ENCODE measurements at regions not wholly inside any gene's neighbourhood (a gene's known extent, or its start where the extent isn't known, plus 50 kb on each side); places are given as distances from the start of the nearest gene placed in this dataset.

DNA sequence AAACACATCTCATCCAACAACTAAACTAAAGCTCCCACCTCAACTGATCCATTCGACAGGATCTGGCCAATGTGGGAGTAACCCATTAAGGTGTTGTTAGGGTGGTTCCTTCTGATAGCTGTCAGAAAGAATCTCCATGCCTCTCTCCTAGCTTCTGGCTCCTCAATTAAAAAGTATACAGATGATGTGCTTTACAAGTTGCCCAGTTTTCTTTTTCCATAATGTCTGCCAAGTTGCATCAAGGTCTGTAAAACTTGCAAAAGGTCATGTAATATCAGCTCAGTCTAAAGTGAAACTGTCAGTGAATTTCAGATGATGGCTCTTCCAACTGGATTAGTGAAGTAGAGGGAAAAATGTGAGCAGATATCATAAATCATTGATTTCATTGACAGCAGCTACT lies 191.8 kb downstream of the RAB28 start:
- Mint-ChIP-seq H3K4me3 (ENCODE audit: unreplicated experiment) (no peak overlapping the region), H3K27me3 (ENCODE audit: low read depth) (no peaks in the 10 kb centered on the region), H3K9me3 (ENCODE audit: low read depth) (peaks cover 24% of the 10 kb centered on the region), H3K4me1 (ENCODE audit: low read depth) (peaks cover 11% of the 10 kb centered on the region), H3K36me3 (ENCODE audit: low read depth) (peaks cover 4% of the 10 kb centered on the region), H3K27ac (ENCODE audit: unreplicated experiment) (no peak overlapping the region)
- no peak for DNase-seq (ENCODE audit: low spot score)
- TF ChIP-seq, protein P1, sequence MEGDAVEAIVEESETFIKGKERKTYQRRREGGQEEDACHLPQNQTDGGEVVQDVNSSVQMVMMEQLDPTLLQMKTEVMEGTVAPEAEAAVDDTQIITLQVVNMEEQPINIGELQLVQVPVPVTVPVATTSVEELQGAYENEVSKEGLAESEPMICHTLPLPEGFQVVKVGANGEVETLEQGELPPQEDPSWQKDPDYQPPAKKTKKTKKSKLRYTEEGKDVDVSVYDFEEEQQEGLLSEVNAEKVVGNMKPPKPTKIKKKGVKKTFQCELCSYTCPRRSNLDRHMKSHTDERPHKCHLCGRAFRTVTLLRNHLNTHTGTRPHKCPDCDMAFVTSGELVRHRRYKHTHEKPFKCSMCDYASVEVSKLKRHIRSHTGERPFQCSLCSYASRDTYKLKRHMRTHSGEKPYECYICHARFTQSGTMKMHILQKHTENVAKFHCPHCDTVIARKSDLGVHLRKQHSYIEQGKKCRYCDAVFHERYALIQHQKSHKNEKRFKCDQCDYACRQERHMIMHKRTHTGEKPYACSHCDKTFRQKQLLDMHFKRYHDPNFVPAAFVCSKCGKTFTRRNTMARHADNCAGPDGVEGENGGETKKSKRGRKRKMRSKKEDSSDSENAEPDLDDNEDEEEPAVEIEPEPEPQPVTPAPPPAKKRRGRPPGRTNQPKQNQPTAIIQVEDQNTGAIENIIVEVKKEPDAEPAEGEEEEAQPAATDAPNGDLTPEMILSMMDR (IDR thresholded peaks at IDR 0.05): no peak

DNA sequence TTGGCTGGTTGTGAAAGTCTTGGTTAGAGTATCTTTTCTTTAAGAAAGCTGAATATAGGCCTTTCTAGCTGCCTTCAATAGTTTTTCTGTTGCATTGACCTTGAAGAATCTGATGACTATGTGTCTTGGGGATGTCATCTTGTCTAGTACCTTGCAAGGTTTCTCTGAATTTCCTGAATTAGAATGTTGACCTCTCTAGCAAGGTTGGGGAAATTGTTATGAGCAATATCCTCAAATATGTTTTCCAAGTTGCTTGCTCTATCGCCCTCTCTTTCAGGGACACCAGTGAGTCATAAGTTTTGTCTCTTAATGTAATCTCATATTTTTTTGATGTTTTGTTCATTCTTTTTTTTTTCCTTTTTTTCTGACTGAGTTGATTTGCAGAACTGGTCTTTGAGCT lies 194.7 kb downstream of the RAB28 start:
- Mint-ChIP-seq H3K27ac (ENCODE audit: unreplicated experiment) (peak overlapping the region; percentile 69), H3K27me3 (ENCODE audit: low read depth) (no peaks in the 10 kb centered on the region), H3K4me1 (ENCODE audit: low read depth) (peaks cover 11% of the 10 kb centered on the region), H3K4me3 (ENCODE audit: unreplicated experiment) (no peak overlapping the region), H3K36me3 (ENCODE audit: low read depth) (peaks cover 7% of the 10 kb centered on the region), H3K9me3 (ENCODE audit: low read depth) (peaks cover 38% of the 10 kb centered on the region)
- TF ChIP-seq, protein P1 (IDR thresholded peaks at IDR 0.05): no peak
- DNase-seq (ENCODE audit: low spot score): no peak

DNA sequence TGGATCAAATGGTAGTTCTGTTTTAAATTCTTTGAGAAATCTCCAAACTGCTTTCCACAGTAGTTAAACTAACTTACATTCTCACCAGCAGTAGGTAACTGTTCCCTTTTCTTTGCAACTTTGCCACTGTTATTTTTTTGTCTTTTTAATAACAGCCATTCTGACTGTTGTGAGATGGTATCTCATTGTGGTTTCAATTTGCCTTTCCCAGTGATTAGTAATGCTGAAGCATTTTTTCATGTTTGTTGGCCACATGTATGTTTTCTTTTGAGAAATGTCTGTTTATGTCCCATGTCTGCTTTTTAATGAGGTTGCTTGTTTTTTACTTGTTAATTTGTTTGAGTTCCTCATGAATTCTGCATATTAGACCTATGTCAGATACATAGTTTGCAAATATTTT lies 198.8 kb downstream of the RAB28 start:
- peaks cover 11% of the 10 kb centered on the region for H3K4me1 Mint-ChIP-seq (ENCODE audit: low read depth)
- peaks cover 10% of the 10 kb centered on the region for H3K36me3 Mint-ChIP-seq (ENCODE audit: low read depth)
- H3K4me3 Mint-ChIP-seq (ENCODE audit: unreplicated experiment): no peak overlapping the region
- H3K27ac Mint-ChIP-seq (ENCODE audit: unreplicated experiment): no peak overlapping the region
- TF ChIP-seq, protein P1 (IDR thresholded peaks at IDR 0.05): no peak
- H3K27me3 Mint-ChIP-seq (ENCODE audit: low read depth): no peaks in the 10 kb centered on the region
- no peak for DNase-seq (ENCODE audit: low spot score)
- peaks cover 38% of the 10 kb centered on the region for H3K9me3 Mint-ChIP-seq (ENCODE audit: low read depth)

DNA sequence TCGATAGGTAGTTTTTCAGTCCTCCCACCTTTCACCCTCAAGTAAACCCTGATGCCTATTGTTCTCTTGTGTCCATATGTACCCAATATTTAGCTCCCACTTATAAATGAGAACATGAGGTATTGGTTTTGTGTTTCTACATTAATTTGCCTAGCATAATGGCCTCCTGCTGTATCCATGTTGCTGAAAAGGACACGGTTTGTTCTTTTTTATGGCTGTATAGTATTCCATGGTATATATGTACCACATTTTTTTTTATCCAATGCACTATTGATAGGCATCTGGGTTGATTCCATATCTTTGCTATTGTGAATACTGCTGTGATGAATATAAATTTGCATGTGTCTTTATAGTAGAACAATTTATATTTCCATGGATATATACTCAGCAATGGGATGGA lies 199.2 kb downstream of the RAB28 start:
- no peak for DNase-seq (ENCODE audit: low spot score)
- Mint-ChIP-seq H3K36me3 (ENCODE audit: low read depth) (peaks cover 10% of the 10 kb centered on the region), H3K27me3 (ENCODE audit: low read depth) (no peaks in the 10 kb centered on the region), H3K4me1 (ENCODE audit: low read depth) (peaks cover 11% of the 10 kb centered on the region), H3K27ac (ENCODE audit: unreplicated experiment) (no peak overlapping the region), H3K9me3 (ENCODE audit: low read depth) (peaks cover 38% of the 10 kb centered on the region), H3K4me3 (ENCODE audit: unreplicated experiment) (no peak overlapping the region)
- TF ChIP-seq, protein P1 (IDR thresholded peaks at IDR 0.05): no peak

DNA sequence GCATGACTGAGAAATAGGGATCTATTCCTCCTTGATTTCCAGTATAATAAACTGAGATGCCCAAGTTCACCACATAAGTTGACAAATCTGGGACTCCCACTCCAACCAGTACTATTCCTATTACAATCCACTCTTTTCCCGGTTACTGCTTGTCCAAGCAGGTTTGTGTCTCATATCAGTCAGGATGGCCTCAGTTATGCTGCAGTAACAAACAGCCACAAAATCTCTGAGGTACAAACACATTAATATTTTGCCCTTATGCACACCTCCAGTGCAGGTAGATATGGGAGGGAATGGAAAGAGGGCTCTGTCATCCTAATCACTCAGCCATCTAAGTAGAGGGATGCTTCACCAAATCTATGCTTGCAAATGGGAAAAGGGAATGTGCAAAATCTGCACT lies 207.8 kb downstream of the RAB28 start:
- H3K4me3 Mint-ChIP-seq (ENCODE audit: unreplicated experiment): no peak overlapping the region
- H3K36me3 Mint-ChIP-seq (ENCODE audit: low read depth): peaks cover 11% of the 10 kb centered on the region
- no peak overlapping the region for H3K27ac Mint-ChIP-seq (ENCODE audit: unreplicated experiment)
- DNase-seq (ENCODE audit: low spot score): no peak
- no peaks in the 10 kb centered on the region for H3K4me1 Mint-ChIP-seq (ENCODE audit: low read depth)
- TF ChIP-seq, protein P1 (IDR thresholded peaks at IDR 0.05): no peak
- peaks cover 20% of the 10 kb centered on the region for H3K9me3 Mint-ChIP-seq (ENCODE audit: low read depth)
- no peaks in the 10 kb centered on the region for H3K27me3 Mint-ChIP-seq (ENCODE audit: low read depth)

Data from chondrocyte (in vitro differentiated cells).